GM18499 (cell line): ENCODE measurements at regions not wholly inside any gene's neighbourhood (a gene's known extent, or its start where the extent isn't known, plus 50 kb on each side); places are given as distances from the start of the nearest gene placed in this dataset.
"Not testable (repeated sequence)": the region's sequence is repeated elsewhere in the genome, so short reads cannot be mapped to it uniquely, and the experiment has no call there.

Source experiments
- ATAC-seq: cut with Tn5 transposase; IDR thresholded peaks from one replicate; pipeline ENCODE4 v1.9.1; 2021; ENCODE audit warnings: moderate number of reproducible peaks; ENCODE audit not compliant: insufficient read depth, unreplicated experiment

DNA sequence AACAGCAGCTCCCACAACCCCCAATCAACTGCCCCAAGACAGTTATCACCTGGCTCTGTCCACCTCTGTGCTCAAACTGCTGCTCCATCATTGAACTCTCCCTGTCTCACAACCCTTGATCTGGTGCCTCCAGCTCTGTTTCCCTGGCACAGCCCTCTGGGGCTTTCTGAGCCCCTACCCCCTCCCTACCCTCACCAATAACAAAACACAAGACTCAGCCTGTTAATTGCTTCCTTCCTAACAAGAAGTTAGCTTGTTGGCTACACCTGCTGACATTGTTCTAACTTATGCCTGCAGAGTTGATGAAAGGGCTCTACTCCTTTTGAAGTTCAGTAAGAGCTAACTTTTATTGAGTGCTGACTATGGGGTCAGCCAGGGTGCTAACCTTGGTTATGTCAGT lies 99.4 kb upstream of the FNDC3A start:
- no peak for ATAC-seq

- ATAC-seq: no peak
Observed at GRCh38 chr13:48879432-48879831, 96.3 kb upstream of the FNDC3A start.

DNA sequence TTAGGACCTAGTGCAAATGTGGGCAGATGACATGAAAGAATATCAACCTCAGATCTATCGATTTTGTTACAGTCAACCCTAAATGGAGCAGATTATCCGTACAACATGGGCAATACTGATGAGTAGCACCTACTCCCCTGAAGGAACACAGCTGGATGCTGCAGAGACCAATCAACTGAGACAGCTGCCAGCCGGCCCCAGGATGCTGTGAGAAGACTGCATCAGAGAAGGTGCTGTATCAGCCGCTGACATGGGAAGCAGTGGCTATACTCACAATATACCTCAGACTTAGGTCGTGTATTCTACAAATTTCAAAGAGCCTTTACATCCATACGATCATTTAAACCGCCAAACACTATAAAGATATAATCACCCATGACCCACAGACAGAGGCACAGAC lies 95.9 kb upstream of the FNDC3A start:
- no peak for ATAC-seq

DNA sequence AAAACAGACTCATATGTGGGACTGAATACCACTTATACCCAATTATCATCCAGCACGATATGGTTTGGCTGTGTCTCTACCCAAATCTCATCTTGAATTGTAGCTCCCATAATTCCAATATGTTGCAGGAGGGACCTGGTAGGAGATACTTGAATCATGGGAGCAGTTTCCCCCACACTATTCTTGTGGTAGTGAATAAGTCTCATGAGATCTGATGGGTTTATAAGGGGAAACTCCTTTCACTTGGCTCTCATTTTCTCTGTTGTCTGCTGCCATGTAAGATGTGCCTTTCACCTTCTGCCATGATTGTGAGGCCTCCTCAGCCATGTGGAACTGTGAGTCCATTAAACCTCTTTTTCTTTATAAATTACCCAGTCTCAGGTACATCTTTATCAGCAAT lies 91.9 kb upstream of the FNDC3A start:
- ATAC-seq: not testable (repeated sequence)

DNA sequence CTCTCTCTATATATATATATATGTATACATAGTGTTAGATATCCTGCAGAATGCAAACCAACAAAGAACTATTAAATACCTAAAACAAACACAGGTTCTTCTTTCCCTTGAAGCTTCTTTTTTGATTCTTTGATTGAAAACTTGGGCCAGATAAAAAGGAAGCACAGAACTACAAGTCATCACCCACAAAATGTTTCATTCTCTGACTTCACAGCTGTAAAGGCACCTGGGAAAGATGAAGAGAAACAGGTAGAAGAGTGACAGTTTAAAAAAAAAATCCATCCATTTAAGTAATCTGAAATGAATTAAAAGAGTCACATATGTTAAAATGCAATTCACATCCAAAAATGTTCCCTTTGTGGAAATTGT lies 90.7 kb upstream of the FNDC3A start:
- ATAC-seq: no peak

GRCh38 chr13:48888613-48889012 lies 87.1 kb upstream of the FNDC3A start:
- no peak for ATAC-seq

- no peak for ATAC-seq
Observed at GRCh38 chr13:48890391-48890790, 85.3 kb upstream of the FNDC3A start.

DNA sequence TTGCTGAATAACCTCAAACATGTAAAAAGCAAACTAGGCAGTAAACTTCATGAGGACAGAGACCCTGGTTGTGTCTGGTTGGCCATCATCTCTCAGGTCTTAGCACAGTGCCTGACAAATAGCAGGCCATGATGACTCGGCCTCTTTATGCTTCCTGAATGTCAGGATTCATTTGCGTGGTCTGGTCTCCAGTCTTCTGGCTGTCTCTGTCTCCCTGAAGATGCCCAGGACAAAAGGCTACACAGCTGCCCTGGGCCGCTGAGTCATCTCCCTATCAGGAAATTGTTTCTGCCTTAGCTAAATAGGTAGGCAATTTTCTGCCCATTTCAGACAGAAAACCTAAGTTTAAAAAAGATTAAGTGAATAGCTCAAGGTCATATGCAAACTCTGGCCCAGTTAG lies 84.1 kb upstream of the FNDC3A start:
- no peak for ATAC-seq

- peak; percentile 97 for ATAC-seq
Observed at GRCh38 chr13:48892053-48892687, 83.5 kb upstream of the FNDC3A start.

DNA sequence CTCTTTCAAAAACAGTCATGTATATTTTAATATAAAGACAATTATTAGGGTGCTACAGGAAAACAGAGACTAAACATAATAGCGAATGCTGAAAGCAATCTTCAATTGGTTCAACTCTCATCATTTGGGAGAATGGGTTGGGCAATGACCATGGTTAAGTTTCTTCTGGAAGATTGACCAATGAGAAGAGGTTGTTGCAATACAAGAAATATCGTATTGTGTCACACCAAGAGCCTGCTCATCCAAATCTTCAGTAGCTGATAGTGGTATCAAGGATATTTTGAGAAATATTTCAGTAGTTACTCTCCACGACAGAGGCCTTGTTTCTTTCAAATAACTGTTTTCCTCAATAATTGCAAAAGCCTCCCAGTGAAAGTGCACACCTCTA lies 83.0 kb upstream of the FNDC3A start:
- no peak for ATAC-seq

GRCh38 chr13:48896312-48896711 lies 79.4 kb upstream of the FNDC3A start:
- no peak for ATAC-seq

- ATAC-seq: no peak
Observed at GRCh38 chr13:48901781-48902180, 73.9 kb upstream of the FNDC3A start.

DNA sequence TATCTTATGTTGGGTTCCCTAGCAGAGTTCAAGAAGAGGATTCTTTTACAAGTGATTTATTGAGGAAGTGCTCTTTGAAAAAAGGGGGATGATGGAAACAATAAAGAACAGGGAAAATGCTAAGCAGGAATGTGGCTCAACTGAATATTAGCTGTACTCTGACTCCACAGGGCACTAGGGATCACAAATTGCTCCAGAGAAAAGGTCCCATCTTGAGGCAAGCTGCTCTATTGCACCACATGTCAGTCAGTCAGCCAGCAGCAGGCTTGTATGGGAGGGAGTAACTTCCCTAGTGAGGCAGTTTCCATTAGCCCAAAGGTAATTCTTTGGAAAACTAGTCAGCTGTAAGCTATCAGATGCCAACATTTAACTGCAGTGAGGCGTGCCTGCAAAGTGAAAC lies 73.3 kb upstream of the FNDC3A start:
- no peak for ATAC-seq

GRCh38 chr13:48904668-48905290 lies 70.9 kb upstream of the FNDC3A start:
- ATAC-seq: no peak

- no peak for ATAC-seq
Observed at GRCh38 chr13:48906200-48906599, 69.5 kb upstream of the FNDC3A start.

GRCh38 chr13:48908381-48909055 lies 67.2 kb upstream of the FNDC3A start:
- no peak for ATAC-seq

DNA sequence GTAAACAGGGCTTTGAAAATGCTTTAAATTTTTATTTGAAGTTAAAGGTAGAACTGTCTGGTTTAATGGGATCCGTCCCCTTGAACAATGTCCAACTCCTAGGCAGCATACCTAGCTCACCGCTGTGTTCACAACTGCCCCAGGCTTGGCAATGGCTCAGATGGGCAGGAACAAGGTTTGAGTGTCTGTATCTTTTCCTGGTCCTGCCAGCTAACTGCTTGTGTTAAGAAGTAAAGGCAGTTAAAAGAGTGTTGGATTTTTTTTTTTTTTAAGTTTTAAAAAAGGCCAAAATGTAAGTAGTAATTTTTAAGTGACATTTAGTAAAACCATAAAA lies 66.7 kb upstream of the FNDC3A start:
- no peak for ATAC-seq

GRCh38 chr13:48910686-48911085 lies 65.0 kb upstream of the FNDC3A start:
- no peak for ATAC-seq

GRCh38 chr13:48919751-48920150 lies 56.0 kb upstream of the FNDC3A start:
- ATAC-seq: no peak

- ATAC-seq: no peak
Observed at GRCh38 chr13:48920730-48921129, 55.0 kb upstream of the FNDC3A start.

DNA sequence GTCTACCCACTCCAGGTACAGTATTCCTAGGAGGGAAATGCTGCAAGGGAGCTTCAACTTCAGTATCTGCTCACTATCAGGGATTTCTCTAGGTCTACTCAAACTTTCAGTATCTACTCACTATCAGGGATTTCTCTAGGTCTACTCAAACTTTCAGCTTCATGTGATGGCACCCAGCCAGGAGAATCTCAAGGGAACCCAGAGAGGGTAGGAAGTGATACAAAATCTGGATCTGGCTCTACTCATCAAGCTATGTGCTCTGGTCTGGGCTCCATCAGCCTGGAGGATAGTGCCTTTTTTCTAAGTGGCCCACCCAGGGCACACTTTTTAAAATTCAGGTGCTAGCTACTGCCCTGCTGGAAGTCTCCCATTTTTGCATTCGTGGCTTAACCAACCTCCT lies 52.3 kb upstream of the FNDC3A start:
- ATAC-seq: no peak

- ATAC-seq: no peak
Observed at GRCh38 chr13:48925001-48925400, 50.7 kb upstream of the FNDC3A start.
